NCI-H2196 (cell line): ENCODE measurements at regions not wholly inside any gene's neighbourhood (a gene's known extent, or its start where the extent isn't known, plus 50 kb on each side); places are given as distances from the start of the nearest gene placed in this dataset.
A peak's percentile ranks its signal among the peaks of the same experiment; 100 is the strongest.
"Not testable (repeated sequence)": the region's sequence is repeated elsewhere in the genome, so short reads cannot be mapped to it uniquely, and the experiment has no call there.

Source experiments
- DNase-seq: peaks from one replicate; lab custom pipeline; 2025; ENCODE audit not compliant: unreplicated experiment; lab: John Stamatoyannopoulos, UW

GRCh38 chr4:101421386-101421785 lies 74.1 kb upstream of the PPP3CA start:
- no peak for DNase-seq

- no peak for DNase-seq
These were observed 73.3 kb upstream of the PPP3CA start for GRCh38 chr4:101420661-101421060.

- DNase-seq: peak; percentile 3
These were observed 72.2 kb upstream of the PPP3CA start for GRCh38 chr4:101419336-101420135.

- no peak for DNase-seq
These were observed 71.1 kb upstream of the PPP3CA start for GRCh38 chr4:101418466-101418865.

GRCh38 chr4:101418055-101418454 lies 70.7 kb upstream of the PPP3CA start:
- DNase-seq: no peak

GRCh38 chr4:101417046-101417445 lies 69.7 kb upstream of the PPP3CA start:
- DNase-seq: no peak

- DNase-seq: no peak
These were observed 68.6 kb upstream of the PPP3CA start for GRCh38 chr4:101415962-101416361.

GRCh38 chr4:101414496-101414895 lies 67.2 kb upstream of the PPP3CA start:
- DNase-seq: no peak

GRCh38 chr4:101411926-101412325 lies 64.6 kb upstream of the PPP3CA start:
- no peak for DNase-seq

- DNase-seq: not testable (repeated sequence)
These were observed 64.1 kb upstream of the PPP3CA start for GRCh38 chr4:101411281-101411910.

GRCh38 chr4:101400096-101400495 lies 52.8 kb upstream of the PPP3CA start:
- DNase-seq: no peak

GRCh38 chr4:101398807-101399206 lies 51.5 kb upstream of the PPP3CA start:
- DNase-seq: no peak
